ENCODE measurements at regions not wholly inside any gene's neighbourhood (a gene's known extent, or its start where the extent isn't known, plus 50 kb on each side); places are given as distances from the start of the nearest gene placed in this dataset.

- no peak for TF ChIP-seq CTCF (IDR thresholded peaks at IDR 0.05)
- TF ChIP-seq POLR2AphosphoS5 (IDR thresholded peaks at IDR 0.05): no peak
- no peak for TF ChIP-seq POLR2A (IDR thresholded peaks at IDR 0.05)
Measured at GRCh38 chr6:168736039-168736438, 295.1 kb downstream of the SMOC2 start.
